Ovary (tissue), 7 donors: ENCODE measurements at regions not wholly inside any gene's neighbourhood (a gene's known extent, or its start where the extent isn't known, plus 50 kb on each side); places are given as distances from the start of the nearest gene placed in this dataset.
"Not testable (repeated sequence)": the region's sequence is repeated elsewhere in the genome, so short reads cannot be mapped to it uniquely, and the experiment has no call there.

Experiments
- DNase-seq, 5 donors: peaks; one replicate each; pipeline ENCODE4 v3.0.0-alpha.2; 2019 to 2020
- H3K27ac ChIP-seq, 2 donors: fragments of 200-600 bp; one replicate each; pipeline versions ENCODE4 v1.5.1 to v1.8.0; 2019 to 2022
- H3K27me3 ChIP-seq: fragments of 200-600 bp; one replicate; pipeline ENCODE4 v1.8.0; 2022
- H3K36me3 ChIP-seq: fragments of 200-600 bp; sonication (generic); one replicate; pipeline ENCODE4 v1.5.1; 2019
- H3K4me1 ChIP-seq: one replicate; pipeline ENCODE4 v1.8.1; 2013; ENCODE audit warnings: mild to moderate bottlenecking, moderate library complexity; ENCODE audit not compliant: insufficient read depth
- H3K4me3 ChIP-seq: fragments of 200-600 bp; sonication (generic); one replicate; pipeline ENCODE4 v1.5.1; 2017
- H3K9me3 ChIP-seq, 2 donors: fragments of 200-600 bp in 1 of 2; sonication (generic) in 1 of 2; one replicate each; pipeline versions ENCODE4 v1.5.1 to v1.8.1; 2013 to 2019; ENCODE audit warnings: mild to moderate bottlenecking in 1 of 2, moderate library complexity in 1 of 2
- CTCF ChIP-seq, 3 donors: fragments of 450-650 bp in 2 of 3; fragments of 200-600 bp in 1 of 3; IDR thresholded peaks; one replicate each; pipeline versions ENCODE4 v1.5.1 to v1.8.0; 2016 to 2022; ENCODE audit warnings: antibody characterized with exemption in 3 of 3, mild to moderate bottlenecking in 1 of 3
- EP300 ChIP-seq: sonication (generic); formaldehyde crosslinking; IDR thresholded peaks from one replicate; pipeline ENCODE4 v1.6.1; 2017; ENCODE audit warnings: antibody characterized with exemption
- POLR2A ChIP-seq: fragments of 450-650 bp; IDR thresholded peaks from one replicate; pipeline ENCODE4 v1.6.1; 2017; ENCODE audit warnings: antibody characterized with exemption, mild to moderate bottlenecking, moderate library complexity
- WGBS, 3 donors: extraction: QIAGEN DNeasy Blood & Tissue Kit in 1 of 3; methylation state at CpG; one replicate each; pipeline versions ENCODE4 v1.1.5 to v1.1.7; 2013 to 2017; 5-methylcytosine and 5-hydroxymethylcytosine counted together
- intact Hi-C, 4 donors: fragments of 100-400 bp; cut with DNase I; formaldehyde crosslinking; loops; one replicate each; pipeline versions ENCODE4 v1.11.0 to v1.15.1; 2022 to 2023
- donor health status: DM: no; HTN: no; CAD: no; lungs with moderate emphysema.
- donor health status: DM: no; HTN: no; CAD: no.
- donor health status: Bipolar disorder and iron deficiency.
- donor health status: DM: no; HTN: no; CAD: no.
- donor health status: DM: yes; HTN: yes; CAD: no.

- no peaks in the 10 kb centered on the region for H3K9me3 ChIP-seq
These were observed 239.6 kb upstream of the DUSP10 start for GRCh38 chr1:221981461-221981860.

GRCh38 chr1:221979444-221980032 is 237.6 kb upstream of the DUSP10 start:
- Histone ChIP-seq H3K4me3 (no peak overlapping the region), H3K4me1 (no peaks in the 10 kb centered on the region), H3K27ac (no peak overlapping the region), H3K27me3 (no peaks in the 10 kb centered on the region), H3K36me3 (no peaks in the 10 kb centered on the region), H3K9me3 (no peaks in the 10 kb centered on the region)
- TF ChIP-seq CTCF (IDR thresholded peaks at IDR 0.05), result no peak
- no peak for TF ChIP-seq EP300
- intact Hi-C loops, result no loop called here
- DNase-seq, result no peak

More at GRCh38 chr1:221981461-221981860, 239.6 kb upstream of the DUSP10 start:
- H3K36me3 ChIP-seq, result no peaks in the 10 kb centered on the region
- H3K27me3 ChIP-seq, result no peaks in the 10 kb centered on the region
- no peak overlapping the region for H3K27ac ChIP-seq
- DNase-seq, result no peak
- TF ChIP-seq CTCF (IDR thresholded peaks at IDR 0.05) (no peak), EP300 (no peak), POLR2A (no peak)
- no peak overlapping the region for H3K4me3 ChIP-seq
- WGBS, 3 donors, result 93 to 99% (median 97%) methylated on average over 1 of the region's 1 CpG
- intact Hi-C loops, result no loop called here
- H3K4me1 ChIP-seq, result no peaks in the 10 kb centered on the region

- H3K4me1 ChIP-seq, H3K27ac ChIP-seq, intact Hi-C loops, H3K36me3 ChIP-seq, H3K9me3 ChIP-seq, H3K4me3 ChIP-seq, DNase-seq, H3K27me3 ChIP-seq: not testable (repeated sequence)
- WGBS, 3 donors, result 87 to 93% (median 87%) methylated on average over 9 of the region's 9 CpGs
These were observed 236.9 kb upstream of the DUSP10 start for GRCh38 chr1:221978631-221979334.

- intact Hi-C loops, H3K36me3 ChIP-seq, H3K27me3 ChIP-seq, H3K4me3 ChIP-seq, H3K9me3 ChIP-seq, H3K27ac ChIP-seq, H3K4me1 ChIP-seq, DNase-seq: not testable (repeated sequence)
- WGBS, 3 donors, result 68 to 73% (median 73%) methylated on average over 3 of the region's 3 CpGs
These were observed 231.9 kb upstream of the DUSP10 start for GRCh38 chr1:221973787-221974186.

GRCh38 chr1:221972276-221973235 is 230.7 kb upstream of the DUSP10 start:
- H3K4me3 ChIP-seq, result no peak overlapping the region
- no peaks in the 10 kb centered on the region for H3K27me3 ChIP-seq
- H3K4me1 ChIP-seq, result no peaks in the 10 kb centered on the region
- TF ChIP-seq EP300 (no peak), CTCF (IDR thresholded peaks at IDR 0.05) (no peak), POLR2A (no peak)
- 86 to 92% (median 90%) methylated on average over 9 to 10 of the region's 10 CpGs for WGBS, 3 donors
- intact Hi-C loops, result no loop called here
- H3K9me3 ChIP-seq, result no peaks in the 10 kb centered on the region
- DNase-seq, result no peak
- H3K27ac ChIP-seq, result no peak overlapping the region
- H3K36me3 ChIP-seq, result no peaks in the 10 kb centered on the region

GRCh38 chr1:221971035-221971434 is 229.1 kb upstream of the DUSP10 start:
- H3K9me3 ChIP-seq, DNase-seq, H3K27me3 ChIP-seq, H3K4me3 ChIP-seq, H3K36me3 ChIP-seq, H3K27ac ChIP-seq, intact Hi-C loops, H3K4me1 ChIP-seq: not testable (repeated sequence)
- WGBS, 3 donors, result 88 to 97% (median 94%) methylated on average over 8 of the region's 8 CpGs

- H3K36me3 ChIP-seq, H3K4me3 ChIP-seq, intact Hi-C loops, H3K9me3 ChIP-seq, H3K27me3 ChIP-seq, H3K27ac ChIP-seq, DNase-seq, H3K4me1 ChIP-seq: not testable (repeated sequence)
- 80 to 87% (median 82%) methylated on average over 6 of the region's 6 CpGs for WGBS, 3 donors
These were observed 227.5 kb upstream of the DUSP10 start for GRCh38 chr1:221969298-221969858.

GRCh38 chr1:221967538-221967937 is 225.6 kb upstream of the DUSP10 start:
- 77 to 83% (median 82%) methylated on average over 7 to 9 of the region's 9 CpGs for WGBS, 3 donors
- H3K36me3 ChIP-seq, H3K27me3 ChIP-seq, DNase-seq, H3K9me3 ChIP-seq, H3K4me1 ChIP-seq, H3K27ac ChIP-seq, H3K4me3 ChIP-seq: not testable (repeated sequence)
- intact Hi-C loops, result loop anchor here in 1 of 4 donors (1.0 kb wide), 1 partner anchor 31 kb away; no protein-coding TSS in a partner anchor
